NCI-H146 treated with DMSO at 0.1 percent for 48 hours (cell line): ENCODE measurements at regions not wholly inside any gene's neighbourhood (a gene's known extent, or its start where the extent isn't known, plus 50 kb on each side); places are given as distances from the start of the nearest gene placed in this dataset.

Source experiments
- DNase-seq: peaks from one replicate; lab custom pipeline; 2025; ENCODE audit not compliant: unreplicated experiment; lab: John Stamatoyannopoulos, UW

DNA sequence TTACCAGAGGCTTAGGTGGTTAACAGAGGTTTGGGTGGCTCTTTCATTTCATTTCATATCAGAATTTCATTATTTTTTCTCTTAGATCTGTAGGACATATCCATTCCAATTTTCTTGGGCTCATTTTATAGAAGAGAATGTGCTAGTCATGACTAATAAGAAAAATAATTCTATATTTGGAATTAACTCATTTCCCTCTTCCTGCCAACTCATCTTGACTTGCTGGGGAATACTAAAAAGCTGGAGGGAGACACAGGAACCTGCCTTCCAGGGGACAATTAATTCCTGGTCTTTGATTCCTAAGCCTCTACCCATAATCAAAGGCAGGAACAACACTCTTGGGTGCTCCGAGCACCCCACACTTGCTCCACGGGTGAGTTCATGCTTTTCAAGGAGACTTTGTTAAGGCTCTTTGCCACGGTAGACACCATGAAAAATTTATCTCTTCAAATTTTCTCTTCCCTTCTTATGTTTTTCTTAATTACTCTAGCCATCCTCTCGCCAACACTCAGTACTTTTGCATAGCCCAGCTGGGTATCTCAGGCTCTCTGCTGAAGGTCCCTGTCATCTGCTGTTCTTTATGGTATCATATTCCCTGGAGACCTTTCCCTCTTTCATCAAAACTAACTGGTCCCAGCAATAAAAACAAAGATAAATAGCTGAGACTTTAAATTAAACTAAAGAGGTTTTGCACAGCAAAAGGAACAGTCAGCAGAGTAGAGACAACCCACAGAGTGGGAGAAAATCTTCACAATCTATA is 273.9 kb downstream of the NPR3 start:
- no peak for DNase-seq

DNA sequence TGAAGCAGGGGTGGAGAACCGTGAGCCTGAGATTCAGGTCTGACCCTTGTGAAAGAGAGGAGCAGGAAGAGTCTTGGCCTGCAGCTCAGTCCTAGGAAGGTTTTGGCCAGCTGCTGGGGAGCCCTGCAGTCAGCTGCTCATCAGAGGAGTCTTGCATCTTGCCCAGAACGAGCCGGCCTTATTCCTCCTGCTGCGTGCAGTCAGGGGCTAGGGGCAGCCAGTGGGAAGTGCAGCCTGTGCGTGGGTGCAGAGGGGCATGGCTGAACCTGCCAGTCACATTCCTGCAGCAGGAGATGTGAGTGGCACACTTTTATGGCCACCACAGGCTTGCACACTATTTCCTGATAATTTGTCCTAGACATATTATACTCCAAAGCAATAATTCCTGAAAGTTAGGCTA is 278.7 kb downstream of the NPR3 start:
- DNase-seq, result no peak

DNA sequence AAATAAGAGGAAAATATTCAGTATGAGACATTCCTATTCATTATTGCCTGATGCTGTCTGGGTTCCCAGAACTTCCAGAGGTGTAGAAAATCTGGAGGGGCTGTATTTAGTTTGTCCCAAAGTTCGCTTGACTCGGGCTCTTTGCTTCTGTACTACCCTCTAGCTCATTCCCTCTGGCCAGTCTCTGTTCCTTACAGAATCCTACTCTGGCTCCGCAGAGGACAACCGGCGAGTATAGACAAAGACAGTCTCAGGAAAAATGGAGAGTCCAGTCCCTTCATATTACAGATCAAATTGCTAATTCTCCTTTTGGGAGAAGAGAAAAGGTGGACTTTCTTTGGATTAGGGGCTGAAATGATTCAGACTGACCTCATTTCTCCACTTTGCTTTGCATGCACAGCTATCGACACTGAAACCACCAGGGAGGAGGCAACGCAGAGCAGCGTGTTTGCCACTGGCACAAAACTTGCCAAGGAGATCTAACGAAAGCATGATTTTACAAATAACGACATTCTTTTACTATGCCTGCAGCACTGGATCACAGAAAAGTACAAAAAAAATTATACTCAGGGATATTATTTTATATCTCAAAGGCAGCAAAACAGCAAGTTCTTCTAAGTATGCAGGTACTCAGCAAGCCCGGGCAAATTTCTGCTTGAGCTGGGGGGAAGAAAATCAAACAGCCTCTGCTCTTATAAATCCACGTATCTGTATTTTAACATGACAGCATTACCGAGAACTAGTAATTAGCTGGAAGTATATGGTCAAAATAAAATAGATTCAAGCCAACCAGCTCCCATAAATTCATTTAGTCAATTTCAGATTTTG is 279.7 kb downstream of the NPR3 start:
- DNase-seq, result no peak

DNA sequence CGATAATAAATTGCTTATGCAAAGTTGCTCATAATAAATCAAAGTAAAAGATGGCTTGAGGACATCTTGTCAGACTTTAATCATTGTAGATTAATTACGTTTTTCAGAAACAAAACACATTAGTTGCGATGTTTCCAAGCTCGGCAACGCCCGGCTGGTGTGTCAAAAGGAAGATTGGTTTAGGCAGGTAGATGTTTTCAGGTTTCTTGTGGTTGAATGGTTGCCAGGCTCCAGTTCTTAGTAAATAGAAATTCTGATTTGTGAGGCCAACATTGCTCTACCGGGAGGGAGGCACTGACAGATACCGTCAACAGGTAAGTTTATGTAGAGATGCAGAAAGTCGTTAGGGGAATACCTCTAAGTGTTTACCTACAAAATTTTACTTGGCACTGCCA is 280.3 kb downstream of the NPR3 start:
- no peak for DNase-seq

DNA sequence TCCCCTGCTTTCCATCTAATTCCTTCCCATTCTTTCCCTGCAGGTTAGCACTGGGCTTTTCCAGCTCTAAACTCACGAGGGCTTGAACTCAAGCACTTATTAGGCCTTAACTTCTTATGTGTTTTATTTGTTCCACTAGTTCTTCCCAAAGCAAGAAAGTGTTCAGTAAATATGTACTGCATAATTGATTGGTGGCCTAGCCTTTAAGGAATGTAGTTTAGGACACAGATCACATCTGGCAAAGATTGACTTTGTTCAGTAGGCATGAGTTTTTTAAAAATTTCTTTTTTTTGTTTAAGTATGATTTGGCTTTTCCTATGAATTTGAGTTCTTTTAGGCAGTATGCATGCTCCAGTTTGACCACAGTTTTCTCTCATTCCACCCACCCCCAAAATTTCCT is 285.2 kb downstream of the NPR3 start:
- DNase-seq, result no peak

DNA sequence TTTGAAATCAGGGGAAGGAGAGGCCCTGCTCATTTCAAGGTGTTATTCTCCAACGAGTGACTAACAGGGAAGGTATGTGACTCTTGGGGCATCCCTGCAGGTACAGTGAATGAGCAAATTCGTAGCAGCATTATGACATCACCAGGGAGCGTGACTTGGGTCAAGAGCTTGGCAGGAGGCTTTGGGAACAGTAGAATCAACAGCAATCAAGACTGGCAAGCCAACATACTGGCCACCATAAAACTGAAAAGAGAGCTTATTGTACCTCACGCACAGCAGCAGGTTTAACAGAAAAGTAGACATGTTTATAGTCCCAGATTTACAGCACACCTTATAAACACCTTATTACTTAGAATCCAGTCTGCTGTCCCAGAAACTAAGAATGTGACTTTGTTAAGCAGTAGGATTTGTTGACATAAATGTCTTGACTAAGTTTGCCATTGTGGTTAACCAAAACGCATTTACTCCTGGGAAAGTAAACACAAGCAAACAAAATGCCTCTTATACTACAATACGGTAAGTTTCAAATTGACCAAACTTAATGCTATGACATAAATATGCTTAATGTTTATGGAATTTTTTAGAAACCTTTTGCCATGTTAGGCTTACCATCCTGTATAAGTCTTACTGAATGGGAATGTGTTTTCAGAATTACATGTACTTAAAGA is 297.8 kb downstream of the NPR3 start:
- no peak for DNase-seq

DNA sequence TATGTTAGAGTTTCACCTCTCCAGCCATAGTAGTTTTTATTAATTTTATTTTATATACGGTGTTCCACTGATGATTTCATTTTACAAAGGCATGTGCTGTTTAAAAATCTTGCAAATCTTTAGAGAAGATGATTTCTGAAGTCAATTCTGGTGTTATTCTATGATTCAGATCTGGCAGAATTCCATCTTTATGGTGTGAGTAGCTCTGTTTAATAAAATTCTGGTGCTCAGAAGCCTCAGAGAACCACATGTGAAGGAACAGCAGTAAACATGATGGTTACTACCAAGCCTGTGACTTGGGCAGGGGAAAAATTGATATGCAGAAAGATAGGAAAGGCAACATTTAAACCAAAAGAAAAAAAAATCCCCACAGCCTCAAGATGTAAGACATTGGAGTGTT is 299.7 kb downstream of the NPR3 start:
- DNase-seq, result no peak

DNA sequence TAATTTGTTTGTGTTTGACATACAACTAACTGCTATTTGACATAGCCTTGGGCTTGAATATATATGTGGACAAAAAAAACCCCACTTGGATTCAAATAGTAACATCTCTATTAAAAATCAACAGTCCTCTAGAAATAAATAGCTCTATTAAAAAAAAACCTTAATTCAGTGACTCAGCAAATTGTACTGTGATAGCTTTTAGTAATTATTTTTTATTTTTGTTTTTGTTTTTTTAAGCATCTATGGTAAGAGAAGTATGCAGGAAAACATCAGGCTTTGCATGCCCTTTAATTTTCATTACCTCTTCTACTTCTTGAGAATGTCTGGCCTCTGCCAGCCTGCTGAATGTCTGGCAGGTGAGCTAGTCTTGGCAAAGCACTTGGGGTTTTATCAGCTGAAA is 300.7 kb downstream of the NPR3 start:
- no peak for DNase-seq

DNA sequence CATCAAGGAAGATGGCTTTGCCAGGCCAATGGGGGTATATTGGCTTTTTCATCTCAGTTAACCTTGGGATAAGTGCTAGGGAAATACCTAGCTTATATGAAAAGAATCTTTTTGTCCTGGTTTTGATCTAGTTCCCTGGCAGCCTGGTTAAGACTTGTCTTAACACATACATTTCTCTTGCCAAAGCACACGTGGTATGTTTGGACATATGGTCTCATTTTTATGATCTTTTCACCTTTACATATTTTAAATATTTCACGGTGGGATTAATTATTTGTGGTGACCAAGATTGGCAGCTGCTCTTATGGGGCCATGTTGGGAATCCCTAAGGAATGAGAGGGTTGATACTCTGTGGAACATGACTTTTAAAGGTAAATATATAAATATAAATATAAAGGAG is 312.5 kb downstream of the NPR3 start:
- DNase-seq, result no peak

DNA sequence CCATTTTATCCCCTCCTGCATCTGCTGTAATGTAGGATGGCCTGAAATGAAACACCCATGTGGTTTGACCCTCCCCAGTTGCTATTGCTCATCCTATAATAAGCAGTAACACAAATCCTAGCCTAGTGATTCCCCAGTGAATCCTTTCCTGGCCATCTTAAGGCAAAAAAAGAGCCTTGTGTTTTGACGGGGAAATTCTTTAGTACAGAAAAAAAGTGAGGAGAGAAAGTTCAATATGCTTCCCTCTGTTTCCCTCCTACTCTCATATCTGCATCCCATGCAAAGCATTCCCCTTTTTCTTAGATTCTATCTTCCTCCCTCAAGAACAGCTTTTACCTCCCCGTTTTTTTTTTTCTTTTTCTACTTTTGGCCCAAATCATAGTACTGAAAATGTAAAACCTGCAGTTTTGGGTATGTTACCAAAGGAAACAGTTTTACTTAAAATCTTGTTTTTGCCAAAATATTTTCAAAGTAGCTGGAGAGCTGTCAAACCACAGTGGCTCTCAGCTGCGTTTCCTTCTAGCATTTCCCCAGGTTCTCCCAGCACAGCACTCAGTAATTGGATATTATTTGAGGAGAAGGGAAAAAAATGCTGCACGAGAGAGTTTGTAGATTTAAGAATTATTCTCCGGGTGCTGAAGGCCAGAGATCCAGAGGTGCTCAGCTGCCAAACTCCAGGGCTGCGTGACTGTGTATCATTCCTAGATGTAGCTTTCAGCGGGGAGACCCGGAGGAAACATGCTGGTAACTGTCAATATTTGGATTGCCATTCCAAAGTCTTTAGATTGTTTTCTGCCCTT is 321.4 kb downstream of the NPR3 start:
- no peak for DNase-seq

DNA sequence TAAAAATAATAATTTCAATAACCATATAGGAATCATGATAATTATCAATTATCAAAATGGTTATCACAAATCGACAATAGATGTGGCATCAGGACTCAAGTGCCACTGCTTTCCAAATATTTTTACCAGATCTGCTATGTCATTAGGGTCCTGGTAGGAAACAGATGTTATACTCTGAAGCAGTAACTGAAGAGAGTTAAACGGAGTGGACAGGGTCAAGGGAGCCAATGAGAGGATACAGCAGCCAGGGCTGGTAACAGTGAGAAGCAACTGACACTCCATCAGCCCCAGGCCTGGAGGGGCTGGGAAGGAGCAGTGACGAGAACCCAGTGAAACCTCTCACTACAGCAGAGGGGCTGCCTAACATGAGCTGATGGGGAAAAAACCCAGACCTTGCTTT is 322.4 kb downstream of the NPR3 start:
- DNase-seq, result no peak

DNA sequence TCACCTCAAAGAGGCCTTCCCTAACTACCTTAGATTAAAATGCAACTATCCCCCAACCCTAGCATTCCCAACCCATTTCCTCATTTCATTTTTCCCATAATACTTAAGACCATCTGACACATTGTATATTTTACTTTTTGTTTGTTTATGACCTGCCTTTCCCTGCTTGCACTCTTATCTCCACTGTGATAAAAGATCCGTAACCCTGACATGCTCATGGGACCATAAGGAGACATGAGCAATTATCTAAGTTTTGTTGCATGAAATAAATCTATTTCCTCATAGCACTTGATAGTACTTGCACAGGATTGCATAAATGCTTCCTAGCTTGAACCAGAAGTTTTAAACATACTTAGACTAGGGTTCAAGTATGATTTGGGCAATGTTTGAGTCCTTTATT is 323.7 kb downstream of the NPR3 start:
- no peak for DNase-seq

DNA sequence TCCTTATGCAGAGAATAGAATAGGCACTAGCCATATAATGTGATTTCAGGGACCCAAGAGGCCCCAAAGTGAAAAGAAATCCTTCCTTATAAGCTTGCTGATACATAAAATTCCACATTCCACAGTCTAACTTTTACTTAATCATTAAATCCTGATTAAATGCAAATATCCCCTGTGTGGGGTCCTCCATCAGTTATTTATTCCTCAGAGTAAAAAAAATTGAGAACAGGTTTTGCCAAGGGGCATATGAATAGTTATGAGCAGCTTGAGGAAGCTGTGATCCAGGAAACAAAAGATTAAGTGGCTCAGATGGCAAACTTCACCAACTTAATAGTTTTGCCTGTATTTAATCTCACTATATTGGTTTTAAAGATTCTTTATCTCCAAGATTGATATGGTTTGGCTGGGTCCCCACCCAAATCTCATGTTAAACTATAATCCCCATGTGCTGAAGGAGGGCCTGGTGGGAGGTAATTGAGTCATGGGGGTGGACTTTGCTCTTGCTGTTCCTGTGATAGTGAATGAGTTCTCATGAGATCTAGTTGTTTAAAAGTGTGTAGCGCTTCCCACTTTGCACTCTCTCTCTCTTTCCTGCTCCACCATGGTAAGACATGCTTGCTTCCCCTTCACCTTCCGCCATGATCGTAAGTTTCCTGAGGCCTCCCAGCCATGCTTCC is 324.9 kb downstream of the NPR3 start:
- no peak for DNase-seq

DNA sequence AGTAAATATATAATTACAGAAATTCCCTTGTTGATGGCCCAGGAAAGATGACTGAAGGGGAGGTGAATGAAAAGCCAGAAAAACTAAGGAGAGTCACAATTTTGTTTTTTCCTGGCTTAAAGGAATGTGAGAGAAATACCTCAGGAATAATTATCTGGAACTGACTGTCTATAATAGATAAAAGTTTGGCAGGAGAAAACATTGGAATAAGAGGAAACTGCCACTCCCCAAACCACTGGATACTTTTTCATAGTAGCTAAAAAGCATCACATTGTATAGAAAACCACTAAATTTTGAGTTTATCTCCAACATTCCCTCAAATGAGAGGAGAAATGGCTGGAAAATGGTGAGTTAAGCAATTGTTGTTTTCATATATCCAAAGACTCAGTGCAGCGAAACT is 326.0 kb downstream of the NPR3 start:
- no peak for DNase-seq

DNA sequence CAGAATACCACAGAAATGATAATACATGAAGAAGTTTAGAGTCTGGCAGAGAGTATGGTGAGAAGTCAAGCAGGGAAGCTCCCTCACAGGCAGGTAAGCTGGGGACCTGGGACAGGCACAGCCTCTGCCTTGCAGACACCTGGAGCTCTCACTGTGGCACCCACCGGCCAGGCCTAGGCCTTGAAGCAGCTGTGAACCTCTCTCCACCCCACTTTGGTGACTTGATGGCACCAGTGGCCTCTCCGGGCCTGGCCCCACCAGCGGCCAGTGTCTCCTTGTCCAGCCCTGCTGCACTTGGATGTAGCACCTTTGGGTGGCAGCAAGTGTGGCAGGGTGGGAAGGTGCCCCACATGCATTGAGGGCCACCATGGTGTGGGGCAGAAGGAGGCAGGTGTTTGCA is 330.5 kb downstream of the NPR3 start:
- no peak for DNase-seq

DNA sequence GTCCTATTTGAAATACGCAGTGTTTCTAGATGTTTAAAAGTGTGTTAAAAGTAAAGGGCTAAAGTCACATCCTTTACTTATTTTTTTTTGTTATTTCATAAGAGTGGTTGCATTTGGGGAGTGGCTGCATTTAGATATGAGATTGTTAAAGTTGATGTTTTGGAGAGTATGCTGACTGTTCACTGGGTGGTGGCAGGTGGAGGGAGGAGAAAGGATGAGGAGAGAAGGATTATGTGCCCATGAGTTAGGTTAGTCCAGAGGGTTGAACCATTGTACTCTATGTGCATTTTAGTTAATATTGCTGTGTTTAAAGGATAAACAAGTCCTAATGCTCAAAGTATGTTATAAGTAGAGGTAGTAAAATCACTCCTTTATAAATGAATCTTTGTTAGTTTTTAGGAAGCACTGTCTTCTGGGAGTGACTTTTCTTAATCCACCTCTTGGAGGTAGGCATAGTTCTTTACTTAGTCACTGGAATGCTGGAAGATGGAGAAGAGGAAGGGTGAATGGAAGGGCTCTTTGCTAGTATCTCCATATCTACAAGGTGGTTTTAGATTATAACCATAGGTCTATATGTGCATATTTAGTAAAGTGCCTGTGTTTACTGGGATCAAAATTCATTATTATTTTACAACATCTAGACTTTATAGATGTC is 332.3 kb downstream of the NPR3 start:
- DNase-seq, result no peak

DNA sequence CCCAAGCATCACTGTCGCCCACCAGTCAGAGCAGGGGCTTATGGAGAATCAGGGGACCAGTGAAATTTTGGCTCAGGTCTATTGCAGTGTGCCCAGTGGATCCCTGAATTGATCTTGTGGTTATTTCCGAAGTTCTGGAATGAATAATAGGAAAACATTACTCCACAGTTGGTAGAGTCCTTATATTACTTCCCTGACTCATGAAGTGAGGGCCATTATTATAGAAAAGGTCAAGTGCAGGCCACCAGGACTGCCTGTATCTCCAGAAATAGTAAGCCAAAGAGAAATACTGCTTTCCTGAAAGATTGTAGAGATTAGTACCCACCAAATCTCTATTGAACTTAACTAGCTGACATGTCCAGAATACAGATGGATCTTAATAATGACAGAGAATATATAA is 335.0 kb downstream of the NPR3 start:
- no peak for DNase-seq

DNA sequence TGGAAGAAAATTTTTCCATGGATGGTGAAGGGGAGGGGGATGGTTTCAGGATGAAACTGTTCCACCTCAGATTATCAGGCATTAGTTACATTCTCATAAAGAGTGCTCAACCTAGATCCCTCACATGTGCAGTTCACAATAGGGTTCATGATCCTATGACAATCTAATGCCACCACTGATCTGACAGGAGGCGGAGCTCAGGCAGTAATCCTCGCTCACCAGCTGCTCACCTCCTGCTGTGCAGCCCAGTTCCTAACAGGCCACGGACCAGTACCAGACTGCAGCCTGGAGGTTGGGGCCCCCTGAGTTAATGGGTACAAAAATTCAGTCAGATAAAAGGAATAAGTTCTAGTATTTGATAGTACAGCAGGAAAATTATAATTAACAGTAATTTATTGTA is 337.2 kb downstream of the NPR3 start:
- DNase-seq, result no peak

DNA sequence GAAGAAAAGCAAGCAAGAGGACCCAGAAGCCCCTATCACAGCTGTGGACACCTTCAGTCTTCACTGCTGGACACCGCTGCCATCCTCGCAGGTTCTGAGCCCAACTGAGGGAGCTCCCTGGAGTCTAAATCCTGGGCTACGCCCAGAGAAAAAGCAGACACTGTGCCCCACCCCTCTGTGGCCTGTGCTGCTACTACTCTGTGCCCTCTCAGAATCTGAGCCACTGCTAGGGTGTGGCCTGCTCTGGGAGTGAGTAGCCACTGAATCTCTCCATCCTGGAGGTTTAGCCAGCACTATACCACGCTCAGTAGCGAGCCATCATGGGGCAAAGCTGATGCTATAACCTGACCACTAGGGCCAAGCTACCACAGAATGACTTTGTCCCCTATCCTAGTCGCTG is 338.2 kb downstream of the NPR3 start:
- DNase-seq, result no peak

DNA sequence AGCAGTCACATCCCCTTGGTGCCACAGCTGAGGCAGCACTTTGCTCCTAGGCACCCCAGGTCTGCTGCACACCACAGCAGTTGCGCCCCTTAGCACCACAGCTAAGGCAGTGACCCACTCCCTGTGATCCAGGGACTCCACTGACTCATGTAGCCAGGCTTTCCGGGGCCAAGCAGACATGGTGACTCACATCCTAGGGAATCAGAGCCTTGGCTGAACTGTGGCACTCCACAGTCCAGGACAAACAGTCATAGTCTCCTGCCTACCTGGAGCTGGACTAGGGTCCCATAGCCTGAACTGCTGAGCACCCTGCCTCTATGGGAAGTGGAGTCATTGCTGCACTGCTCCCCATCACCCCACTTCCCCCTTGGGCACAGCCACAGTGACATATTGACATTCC is 338.7 kb downstream of the NPR3 start:
- no peak for DNase-seq
